Glutamatergic neuron (in vitro differentiated cells): ENCODE measurements at regions not wholly inside any gene's neighbourhood (a gene's known extent, or its start where the extent isn't known, plus 50 kb on each side); places are given as distances from the start of the nearest gene placed in this dataset.
A peak's percentile ranks its signal among the peaks of the same experiment; 100 is the strongest.

Source experiments
- DNase-seq: peaks from one replicate; pipeline ENCODE4 v3.0.0; 2022
- H3K27ac Mint-ChIP-seq: one replicate; pipeline ENCODE4 v1.8.0; 2020; ENCODE audit warnings: mild to moderate bottlenecking, mixed read lengths, inconsistent platforms; ENCODE audit not compliant: unreplicated experiment
- H3K27me3 Mint-ChIP-seq: one replicate; pipeline ENCODE4 v1.8.0; 2020; ENCODE audit warnings: mild to moderate bottlenecking, moderate library complexity, mixed read lengths, inconsistent platforms; ENCODE audit not compliant: unreplicated experiment
- H3K36me3 Mint-ChIP-seq: one replicate; pipeline ENCODE4 v1.8.0; 2020; ENCODE audit warnings: mild to moderate bottlenecking, mixed read lengths, inconsistent platforms; ENCODE audit not compliant: unreplicated experiment
- H3K4me1 Mint-ChIP-seq: one replicate; pipeline ENCODE4 v1.8.0; 2020; ENCODE audit warnings: mild to moderate bottlenecking, low read depth, mixed read lengths, inconsistent platforms; ENCODE audit not compliant: unreplicated experiment
- H3K4me3 Mint-ChIP-seq: one replicate; pipeline ENCODE4 v1.8.0; 2020; ENCODE audit warnings: mild to moderate bottlenecking, mixed read lengths, inconsistent platforms; ENCODE audit not compliant: unreplicated experiment
- H3K9me3 Mint-ChIP-seq: one replicate; pipeline ENCODE4 v1.8.0; 2020; ENCODE audit warnings: mild to moderate bottlenecking, moderate library complexity, mixed read lengths, inconsistent platforms; ENCODE audit not compliant: unreplicated experiment
- CTCF ChIP-seq: fragments of 200-600 bp; sonication (generic); IDR thresholded peaks from one replicate; pipeline ENCODE4 v1.5.0; 2021; ENCODE audit not compliant: partially characterized antibody, unreplicated experiment

GRCh38 chr5:29516224-29516623 is 1677.3 kb upstream of the CDH6 start:
- Mint-ChIP-seq H3K9me3 (peaks cover 9% of the 10 kb centered on the region), H3K4me1 (peaks cover 31% of the 10 kb centered on the region), H3K27ac (peak overlapping the region; percentile 55), H3K27me3 (peaks cover 4% of the 10 kb centered on the region), H3K36me3 (no peaks in the 10 kb centered on the region), H3K4me3 (no peak overlapping the region)
- no peak for TF ChIP-seq CTCF
- no peak for DNase-seq

GRCh38 chr5:29508131-29508530 is 1685.4 kb upstream of the CDH6 start:
- Mint-ChIP-seq H3K9me3 (no peaks in the 10 kb centered on the region), H3K27me3 (no peaks in the 10 kb centered on the region), H3K4me1 (no peaks in the 10 kb centered on the region), H3K36me3 (no peaks in the 10 kb centered on the region), H3K4me3 (no peak overlapping the region), H3K27ac (no peak overlapping the region)
- TF ChIP-seq CTCF = no peak
- no peak for DNase-seq

GRCh38 chr5:29504411-29504810 is 1689.1 kb upstream of the CDH6 start:
- H3K4me3 Mint-ChIP-seq = no peak overlapping the region
- no peaks in the 10 kb centered on the region for H3K9me3 Mint-ChIP-seq
- H3K36me3 Mint-ChIP-seq = peaks cover 4% of the 10 kb centered on the region

GRCh38 chr5:29498860-29499259 is 1694.6 kb upstream of the CDH6 start:
- no peak overlapping the region for H3K27ac Mint-ChIP-seq
- H3K36me3 Mint-ChIP-seq = peaks cover 21% of the 10 kb centered on the region
- no peaks in the 10 kb centered on the region for H3K27me3 Mint-ChIP-seq
- peaks cover 1% of the 10 kb centered on the region for H3K9me3 Mint-ChIP-seq
- H3K4me3 Mint-ChIP-seq = no peak overlapping the region
- H3K4me1 Mint-ChIP-seq = no peaks in the 10 kb centered on the region
- TF ChIP-seq CTCF = no peak
- DNase-seq = no peak

More at GRCh38 chr5:29504411-29504810, 1689.1 kb upstream of the CDH6 start:
- Mint-ChIP-seq H3K27ac (no peak overlapping the region), H3K27me3 (no peaks in the 10 kb centered on the region), H3K4me1 (no peaks in the 10 kb centered on the region)
- TF ChIP-seq CTCF = no peak
- no peak for DNase-seq

GRCh38 chr5:29498412-29498811 is 1695.1 kb upstream of the CDH6 start:
- Mint-ChIP-seq H3K9me3 (peaks cover 1% of the 10 kb centered on the region), H3K27ac (no peak overlapping the region), H3K4me3 (no peak overlapping the region), H3K36me3 (peaks cover 21% of the 10 kb centered on the region), H3K4me1 (no peaks in the 10 kb centered on the region), H3K27me3 (no peaks in the 10 kb centered on the region)
- DNase-seq = no peak
- TF ChIP-seq CTCF = no peak
